OCI-LY1 (cell line): ENCODE measurements at regions not wholly inside any gene's neighbourhood (a gene's known extent, or its start where the extent isn't known, plus 50 kb on each side); places are given as distances from the start of the nearest gene placed in this dataset.

ENCODE experiments used
- EZH2 ChIP-seq: fragments of 200-600 bp; sonication (generic), shearing (Covaris generic); IDR thresholded peaks from 2 replicates; pipeline ENCODE4 v1.8.0; 2017; ENCODE audit warnings: borderline replicate concordance, mixed run types, mild to moderate bottlenecking, antibody characterized with exemption, low read length, moderate library complexity, mixed read lengths
- TF ChIP-seq, protein P1 (sequence below): fragments of 200-600 bp; sonication (generic), shearing (Covaris generic); IDR thresholded peaks from 2 replicates; pipeline ENCODE4 v1.5.1; 2017; ENCODE audit warnings: mild to moderate bottlenecking, antibody characterized with exemption, low read length, moderate library complexity, mixed read lengths

DNA sequence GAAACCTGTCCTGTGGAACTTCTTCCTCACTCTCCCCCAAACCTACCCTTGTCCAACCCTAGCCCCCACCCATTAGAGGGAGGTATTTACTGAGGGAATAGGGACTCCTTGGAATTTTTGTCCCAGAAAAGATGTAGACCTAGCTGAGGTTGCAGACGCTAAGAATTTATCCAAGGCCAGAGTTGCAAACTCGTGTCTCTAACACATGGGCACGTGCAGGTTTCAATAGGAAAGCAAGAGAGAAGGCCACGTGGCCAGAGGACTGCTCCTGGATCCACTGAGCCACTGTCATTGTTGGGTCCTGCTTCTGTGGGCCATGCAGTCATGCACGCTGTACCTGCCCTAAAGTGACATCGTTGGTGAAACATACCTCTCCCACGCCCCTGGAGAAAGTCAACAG is 243.4 kb upstream of the KCNG1 start:
- TF ChIP-seq, protein P1, sequence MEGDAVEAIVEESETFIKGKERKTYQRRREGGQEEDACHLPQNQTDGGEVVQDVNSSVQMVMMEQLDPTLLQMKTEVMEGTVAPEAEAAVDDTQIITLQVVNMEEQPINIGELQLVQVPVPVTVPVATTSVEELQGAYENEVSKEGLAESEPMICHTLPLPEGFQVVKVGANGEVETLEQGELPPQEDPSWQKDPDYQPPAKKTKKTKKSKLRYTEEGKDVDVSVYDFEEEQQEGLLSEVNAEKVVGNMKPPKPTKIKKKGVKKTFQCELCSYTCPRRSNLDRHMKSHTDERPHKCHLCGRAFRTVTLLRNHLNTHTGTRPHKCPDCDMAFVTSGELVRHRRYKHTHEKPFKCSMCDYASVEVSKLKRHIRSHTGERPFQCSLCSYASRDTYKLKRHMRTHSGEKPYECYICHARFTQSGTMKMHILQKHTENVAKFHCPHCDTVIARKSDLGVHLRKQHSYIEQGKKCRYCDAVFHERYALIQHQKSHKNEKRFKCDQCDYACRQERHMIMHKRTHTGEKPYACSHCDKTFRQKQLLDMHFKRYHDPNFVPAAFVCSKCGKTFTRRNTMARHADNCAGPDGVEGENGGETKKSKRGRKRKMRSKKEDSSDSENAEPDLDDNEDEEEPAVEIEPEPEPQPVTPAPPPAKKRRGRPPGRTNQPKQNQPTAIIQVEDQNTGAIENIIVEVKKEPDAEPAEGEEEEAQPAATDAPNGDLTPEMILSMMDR = no peak
- no peak for TF ChIP-seq EZH2
